OCI-LY3 (cell line): ENCODE measurements at regions not wholly inside any gene's neighbourhood (a gene's known extent, or its start where the extent isn't known, plus 50 kb on each side); places are given as distances from the start of the nearest gene placed in this dataset.

ENCODE experiments used
- CTCF ChIP-seq: fragments of 200-600, 300-600 bp; sonication (generic); IDR thresholded peaks from 2 replicates; pipeline ENCODE4 v1.5.1; 2014; ENCODE audit warnings: antibody characterized with exemption, low read length, low read depth
- EZH2phosphoT487 ChIP-seq: fragments of 200-600 bp; shearing (Covaris generic); IDR thresholded peaks from 2 replicates; pipeline ENCODE4 v1.6.1; 2018; ENCODE audit warnings: antibody characterized with exemption, mixed run types, low read depth

DNA sequence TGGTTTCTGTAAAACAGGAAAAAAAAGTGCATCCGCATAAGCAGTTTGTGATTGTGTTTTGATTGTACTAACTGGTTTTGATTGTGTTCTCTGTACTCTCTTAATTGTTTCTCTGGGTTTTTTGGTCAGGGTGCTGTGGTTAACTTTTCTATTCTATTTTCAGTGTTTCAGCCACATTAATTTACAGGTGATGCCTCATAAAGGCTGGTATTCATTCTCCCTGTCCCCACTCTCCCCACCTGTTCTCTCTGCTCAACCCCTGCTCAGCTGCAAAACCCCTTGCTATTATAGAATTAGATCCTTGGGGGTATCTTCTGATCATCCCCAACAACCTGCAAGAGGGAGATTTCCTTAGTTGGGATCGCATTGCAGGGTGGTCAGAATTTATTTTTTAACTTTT, 285.4 kb upstream of the AZI2 start:
- TF ChIP-seq CTCF (no peak), EZH2phosphoT487 (no peak)
